HG02973 (cell line): ENCODE measurements at regions not wholly inside any gene's neighbourhood (a gene's known extent, or its start where the extent isn't known, plus 50 kb on each side); places are given as distances from the start of the nearest gene placed in this dataset.
"Not testable (repeated sequence)": the region's sequence is repeated elsewhere in the genome, so short reads cannot be mapped to it uniquely, and the experiment has no call there.

Source experiments
- ATAC-seq: cut with Tn5 transposase; IDR thresholded peaks from one replicate; pipeline ENCODE4 v1.9.1; 2021; ENCODE audit warnings: moderate library complexity; ENCODE audit not compliant: unreplicated experiment

- ATAC-seq, result no peak
These were observed 288.2 kb downstream of the QKI start for GRCh38 chr6:163702736-163703135.

GRCh38 chr6:163701762-163702161 lies 287.2 kb downstream of the QKI start:
- no peak for ATAC-seq

- ATAC-seq, result no peak
These were observed 283.6 kb downstream of the QKI start for GRCh38 chr6:163698086-163698485.

GRCh38 chr6:163696311-163696710 lies 281.8 kb downstream of the QKI start:
- not testable (repeated sequence) for ATAC-seq

GRCh38 chr6:163695414-163695864 lies 280.9 kb downstream of the QKI start:
- ATAC-seq, result no peak

GRCh38 chr6:163694988-163695398 lies 280.5 kb downstream of the QKI start:
- no peak for ATAC-seq

GRCh38 chr6:163694072-163694471 lies 279.6 kb downstream of the QKI start:
- ATAC-seq, result no peak

GRCh38 chr6:163691049-163691448 lies 276.5 kb downstream of the QKI start:
- ATAC-seq, result no peak

- ATAC-seq, result no peak
These were observed 274.3 kb downstream of the QKI start for GRCh38 chr6:163688739-163689362.

- ATAC-seq, result no peak
These were observed 272.6 kb downstream of the QKI start for GRCh38 chr6:163687075-163687474.

GRCh38 chr6:163686301-163686700 lies 271.8 kb downstream of the QKI start:
- ATAC-seq, result no peak

- ATAC-seq, result no peak
These were observed 268.6 kb downstream of the QKI start for GRCh38 chr6:163683105-163683622.

- ATAC-seq, result no peak
These were observed 265.2 kb downstream of the QKI start for GRCh38 chr6:163679753-163680152.

GRCh38 chr6:163679012-163679660 lies 264.6 kb downstream of the QKI start:
- no peak for ATAC-seq

- no peak for ATAC-seq
These were observed 261.1 kb downstream of the QKI start for GRCh38 chr6:163675611-163676010.

- ATAC-seq, result no peak
These were observed 258.2 kb downstream of the QKI start for GRCh38 chr6:163672710-163673109.

GRCh38 chr6:163671791-163672190 lies 257.3 kb downstream of the QKI start:
- no peak for ATAC-seq

- ATAC-seq, result no peak
These were observed 256.8 kb downstream of the QKI start for GRCh38 chr6:163671355-163671754.

GRCh38 chr6:163670336-163670735 lies 255.8 kb downstream of the QKI start:
- ATAC-seq, result no peak

- no peak for ATAC-seq
These were observed 253.5 kb downstream of the QKI start for GRCh38 chr6:163668061-163668426.

GRCh38 chr6:163667372-163668060 lies 253.0 kb downstream of the QKI start:
- ATAC-seq, result peak; percentile 99

GRCh38 chr6:163665464-163665863 lies 250.9 kb downstream of the QKI start:
- ATAC-seq, result no peak
